ENCODE measurements at regions not wholly inside any gene's neighbourhood (a gene's known extent, or its start where the extent isn't known, plus 50 kb on each side); places are given as distances from the start of the nearest gene placed in this dataset.
"Not testable (repeated sequence)": the region's sequence is repeated elsewhere in the genome, so short reads cannot be mapped to it uniquely, and the experiment has no call there.

DNA sequence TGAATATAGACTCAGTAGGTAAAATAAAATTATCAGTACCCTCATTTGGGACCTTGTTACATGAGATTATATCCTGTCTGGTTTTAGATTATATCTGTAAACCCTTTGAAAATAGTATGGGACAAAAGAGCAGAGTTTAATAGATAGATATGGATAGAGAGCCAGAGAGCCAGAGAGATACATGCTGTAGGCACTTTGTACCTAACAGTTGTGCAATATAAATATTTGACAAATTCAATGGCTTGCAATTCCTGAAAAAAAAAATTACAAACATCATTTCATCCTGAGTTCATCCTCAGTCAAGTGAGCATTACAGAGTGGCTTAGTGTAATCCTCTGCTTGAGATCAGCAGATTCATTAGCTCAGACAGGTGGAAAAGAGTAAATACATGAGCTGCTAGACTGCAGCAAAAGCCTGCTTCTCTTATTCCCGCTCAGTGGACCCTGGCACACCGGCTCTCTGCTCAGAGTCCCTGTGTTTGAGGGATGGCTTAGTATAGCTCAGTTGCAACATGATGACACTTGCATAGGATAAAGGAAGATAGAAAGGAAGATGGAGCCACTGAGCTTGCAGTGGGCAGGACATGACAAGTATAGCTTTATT lies 931.6 kb upstream of the GOT2 start:
- no peak for DNase-seq

DNA sequence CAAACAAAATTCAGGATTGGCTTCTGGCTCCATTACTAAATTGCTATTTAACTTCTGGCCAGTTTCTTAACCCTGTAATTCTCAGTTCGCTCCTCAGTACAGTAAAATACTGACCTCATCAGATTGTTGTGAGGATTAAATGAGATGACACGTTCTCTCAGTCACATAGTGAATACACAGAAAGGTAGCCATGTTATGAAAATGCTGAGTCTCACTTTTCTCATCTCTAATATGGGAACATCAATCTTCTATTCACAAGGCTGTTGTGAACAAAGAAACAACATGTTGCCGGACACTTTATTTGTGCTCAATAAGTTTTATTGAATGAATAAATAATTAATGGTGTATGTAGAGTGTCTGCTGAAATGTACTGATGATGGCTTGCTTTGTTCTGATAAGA lies 924.5 kb upstream of the GOT2 start:
- DNase-seq, result no peak

GRCh38 chr16:59655031-59655430 lies 920.9 kb upstream of the GOT2 start:
- DNase-seq, result no peak

DNA sequence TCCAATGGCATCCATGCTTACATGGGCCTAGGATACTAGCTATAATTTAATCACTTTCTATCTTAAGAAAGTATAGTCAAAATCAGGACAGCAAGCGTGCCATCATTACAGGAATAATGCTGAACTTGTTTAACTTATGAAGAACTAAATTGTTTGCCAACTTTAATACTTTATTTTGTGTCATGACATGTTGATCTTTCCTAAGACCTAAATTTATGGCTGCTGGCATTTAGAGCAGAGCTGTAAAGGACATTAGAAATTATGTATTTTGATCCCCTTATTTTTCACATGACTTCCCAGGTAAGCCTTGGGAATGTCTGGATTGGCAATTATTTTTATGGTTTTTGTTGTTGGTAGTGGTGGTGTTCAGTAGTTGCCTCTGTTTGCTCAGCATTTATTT lies 920.3 kb upstream of the GOT2 start:
- no peak for DNase-seq

GRCh38 chr16:59651662-59652061 lies 917.5 kb upstream of the GOT2 start:
- DNase-seq, result no peak

- DNase-seq, result no peak
Measured at GRCh38 chr16:59645194-59645593, 911.1 kb upstream of the GOT2 start.

- no peak for DNase-seq
Measured at GRCh38 chr16:59635674-59636073, 901.6 kb upstream of the GOT2 start.

GRCh38 chr16:59634951-59635350 lies 900.8 kb upstream of the GOT2 start:
- no peak for DNase-seq

- no peak for DNase-seq
Measured at GRCh38 chr16:59634004-59634579, 900.0 kb upstream of the GOT2 start.

DNA sequence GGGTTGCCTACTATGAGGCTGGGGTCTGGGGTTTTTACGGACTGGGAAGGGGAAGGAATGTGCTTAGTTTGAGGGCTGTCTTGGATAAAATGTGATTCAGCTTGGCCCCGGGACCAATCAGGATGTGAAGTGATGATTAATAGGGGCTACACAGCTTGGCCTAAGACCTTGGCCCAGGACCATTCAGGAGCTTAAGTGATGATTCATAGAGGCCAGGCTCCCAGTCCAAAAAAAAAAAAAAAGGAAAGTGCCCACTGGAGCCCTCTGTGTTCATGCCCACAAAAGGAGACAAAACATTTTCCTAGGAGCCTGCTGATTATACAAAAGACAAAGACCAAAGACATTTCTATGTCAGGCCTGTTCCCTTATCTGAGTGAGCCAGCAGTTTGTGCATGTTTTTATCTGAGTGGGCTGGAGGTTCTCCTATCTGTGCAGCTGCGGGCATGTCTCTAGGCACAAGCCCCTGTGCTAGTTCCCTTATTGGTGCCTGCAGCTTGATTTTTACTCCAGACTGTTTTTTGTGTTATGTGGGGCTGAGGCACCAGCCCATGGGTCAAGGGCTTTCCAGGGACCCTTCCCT lies 898.2 kb upstream of the GOT2 start:
- no peak for DNase-seq

- DNase-seq, result not testable (repeated sequence)
Measured at GRCh38 chr16:59624381-59624780, 890.3 kb upstream of the GOT2 start.

- DNase-seq, result no peak
Measured at GRCh38 chr16:59614466-59615240, 880.5 kb upstream of the GOT2 start.

DNA sequence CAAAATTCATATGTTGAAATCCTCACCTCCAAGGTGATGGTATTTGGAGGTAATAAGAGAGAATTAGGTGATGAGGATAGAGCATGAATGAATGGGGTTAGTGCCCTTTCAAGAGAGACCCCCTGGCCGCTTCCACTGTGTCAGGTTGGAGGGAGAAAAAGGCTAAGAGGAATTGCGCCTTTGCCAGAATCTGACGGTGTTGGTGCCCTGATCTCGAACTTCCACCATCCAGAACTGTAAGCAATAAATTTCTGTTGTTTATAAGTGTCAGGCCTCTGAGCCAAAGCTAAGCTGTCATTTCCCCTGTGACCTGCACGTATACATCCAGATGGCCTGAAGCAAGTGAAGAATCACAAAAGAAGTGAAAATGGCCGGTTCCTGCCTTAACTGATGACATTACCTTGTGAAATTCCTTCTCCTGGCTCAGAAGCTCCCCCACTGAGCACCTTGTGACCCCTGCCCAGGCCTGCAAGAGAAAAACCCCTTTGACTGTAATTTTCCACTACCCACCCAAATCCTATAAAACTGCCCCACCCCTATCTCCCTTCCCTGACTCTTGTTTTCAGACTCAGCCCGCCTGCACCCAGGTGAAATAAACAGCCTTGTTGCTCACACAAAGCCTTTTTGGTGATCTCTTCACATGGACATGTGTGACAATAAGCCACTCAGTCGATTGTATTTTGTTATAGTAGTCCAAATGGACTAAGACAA lies 878.9 kb upstream of the GOT2 start:
- not testable (repeated sequence) for DNase-seq

DNA sequence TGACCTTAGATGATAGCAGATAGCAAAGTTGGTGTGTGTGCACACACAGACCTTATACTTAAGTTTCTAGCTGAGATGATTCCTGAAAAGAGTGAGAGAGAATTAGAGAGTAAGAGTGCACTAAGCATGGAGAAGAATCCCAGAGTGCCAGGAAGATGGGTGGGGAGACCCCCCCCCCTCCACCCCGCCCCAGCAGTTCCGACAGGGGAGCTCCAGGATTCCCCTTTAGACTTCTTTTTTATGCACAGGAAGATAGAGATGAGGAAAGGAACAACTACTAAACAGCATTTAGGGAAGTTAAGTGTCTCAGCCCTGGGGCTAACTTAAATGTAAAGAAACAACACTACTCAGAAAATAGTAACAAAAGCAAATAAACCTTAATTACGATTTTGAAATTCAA lies 878.0 kb upstream of the GOT2 start:
- no peak for DNase-seq

GRCh38 chr16:59611556-59611955 lies 877.4 kb upstream of the GOT2 start:
- no peak for DNase-seq

DNA sequence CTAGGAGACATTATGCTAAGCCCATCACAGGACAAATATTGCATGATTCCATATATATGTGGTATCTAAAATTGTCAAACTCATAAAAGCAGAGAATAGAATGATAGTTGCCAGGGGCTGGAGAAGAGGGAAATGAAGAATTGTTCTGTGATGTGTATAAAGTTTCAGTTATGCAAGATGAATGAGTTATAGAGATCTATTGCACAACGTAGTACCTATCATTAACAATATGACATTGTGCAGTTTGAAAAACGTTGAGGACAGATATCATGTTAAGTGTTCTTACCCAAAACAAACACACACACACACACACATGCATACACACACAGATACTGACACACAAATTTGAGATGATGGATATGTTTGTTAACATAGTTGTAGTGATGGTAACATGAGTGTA lies 871.6 kb upstream of the GOT2 start:
- no peak for DNase-seq

GRCh38 chr16:59604354-59604753 lies 870.2 kb upstream of the GOT2 start:
- DNase-seq, result no peak

- no peak for DNase-seq
Measured at GRCh38 chr16:59601452-59601851, 867.3 kb upstream of the GOT2 start.

GRCh38 chr16:59597269-59597668 lies 863.2 kb upstream of the GOT2 start:
- no peak for DNase-seq

DNA sequence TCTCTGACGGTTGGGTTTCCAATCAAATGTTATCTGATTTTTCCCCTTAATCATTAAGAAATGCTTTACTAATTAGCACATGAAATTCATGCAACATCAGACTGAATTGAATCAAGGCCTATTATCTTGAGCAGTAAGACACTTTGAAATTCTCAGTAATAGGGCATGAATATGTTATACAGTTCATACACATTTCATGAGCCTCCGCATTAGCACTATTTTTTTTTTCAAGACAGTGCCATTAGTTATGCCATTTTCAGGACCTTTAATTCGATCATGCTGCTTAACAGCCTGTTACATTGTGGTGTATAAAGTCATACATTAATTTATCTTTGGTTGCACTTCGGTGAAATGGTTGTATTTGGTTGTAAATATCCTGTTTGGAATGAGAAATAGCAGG lies 862.6 kb upstream of the GOT2 start:
- no peak for DNase-seq

DNA sequence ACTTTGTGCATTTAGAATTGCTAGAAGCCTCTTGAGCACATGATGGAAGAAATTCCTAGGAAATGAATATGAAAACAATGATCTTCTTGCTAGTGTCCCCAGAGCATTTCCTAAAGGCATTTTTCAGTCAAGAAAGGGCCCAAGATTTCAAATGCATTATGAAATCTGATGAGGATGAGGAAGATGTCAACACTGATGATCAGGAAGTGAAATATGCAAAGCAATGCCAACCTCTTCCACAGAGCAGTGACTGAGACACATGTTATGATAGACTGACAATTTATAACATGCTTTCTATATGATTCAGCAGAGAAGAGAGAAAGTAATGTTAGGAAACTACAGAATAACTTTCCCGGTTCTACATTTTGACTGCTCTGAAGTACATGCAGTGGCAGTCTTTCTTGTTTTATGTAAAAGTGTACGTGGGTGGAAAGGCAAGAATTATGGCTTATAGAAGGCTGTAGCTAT lies 859.1 kb upstream of the GOT2 start:
- no peak for DNase-seq

- DNase-seq, result no peak
Measured at GRCh38 chr16:59591480-59591879, 857.4 kb upstream of the GOT2 start.

DNA sequence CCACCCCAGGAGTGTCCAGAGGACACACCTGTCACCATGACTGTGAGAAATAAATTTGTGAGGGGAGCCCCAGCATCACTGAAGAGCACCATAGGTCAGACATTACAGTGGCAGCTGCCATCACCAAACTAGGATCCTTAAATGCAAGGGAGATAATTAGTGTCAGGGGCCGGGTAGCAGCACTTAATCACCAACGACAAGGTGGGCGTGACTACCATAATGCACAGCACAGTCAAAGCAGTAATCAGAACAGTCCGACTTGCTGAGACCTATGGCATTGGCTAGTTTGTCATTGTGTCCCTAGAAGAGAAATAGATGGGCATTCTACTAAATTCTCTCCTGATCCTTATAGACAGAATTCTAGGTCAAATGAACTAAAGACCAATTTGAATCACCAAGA lies 856.7 kb upstream of the GOT2 start:
- no peak for DNase-seq

Measured in CD4-positive, alpha-beta T cell treated with Interleukin-10 for 1 hour (primary cell).